Muscle layer of colon (tissue), 2 donors: ENCODE measurements at regions not wholly inside any gene's neighbourhood (a gene's known extent, or its start where the extent isn't known, plus 50 kb on each side); places are given as distances from the start of the nearest gene placed in this dataset.
"Not testable (repeated sequence)": the region's sequence is repeated elsewhere in the genome, so short reads cannot be mapped to it uniquely, and the experiment has no call there.

Experiments
- H3K27ac ChIP-seq: one replicate; pipeline ENCODE4 v1.7.0; 2013; ENCODE audit warnings: low read depth, mild to moderate bottlenecking, low read length, moderate library complexity
- H3K27me3 ChIP-seq, 2 donors: one replicate each; pipeline ENCODE4 v1.7.0; 2013; ENCODE audit warnings: low read length in 2 of 2, mild to moderate bottlenecking in 2 of 2; ENCODE audit not compliant: insufficient read depth in 2 of 2, control insufficient read depth in 1 of 2
- H3K36me3 ChIP-seq: one replicate; pipeline ENCODE4 v1.7.0; 2013; ENCODE audit warnings: mild to moderate bottlenecking, low read length; ENCODE audit not compliant: insufficient read depth
- H3K4me1 ChIP-seq: one replicate; pipeline ENCODE4 v1.7.0; 2013; ENCODE audit warnings: mild to moderate bottlenecking, low read length; ENCODE audit not compliant: insufficient read depth
- H3K4me3 ChIP-seq, 2 donors: one replicate each; pipeline ENCODE4 v1.7.0; 2013; ENCODE audit warnings: low read length in 2 of 2, low read depth in 1 of 2, mild to moderate bottlenecking in 1 of 2, moderate library complexity in 1 of 2
- H3K9ac ChIP-seq: one replicate; pipeline ENCODE4 v1.7.0; 2013; ENCODE audit warnings: low read length
- H3K9me3 ChIP-seq: one replicate; pipeline ENCODE4 v1.7.0; 2013; ENCODE audit warnings: mild to moderate bottlenecking, low read length
- donor health status: abdominal sarcoma.
- donor health status: Adenocarcinoma of cecum.

DNA sequence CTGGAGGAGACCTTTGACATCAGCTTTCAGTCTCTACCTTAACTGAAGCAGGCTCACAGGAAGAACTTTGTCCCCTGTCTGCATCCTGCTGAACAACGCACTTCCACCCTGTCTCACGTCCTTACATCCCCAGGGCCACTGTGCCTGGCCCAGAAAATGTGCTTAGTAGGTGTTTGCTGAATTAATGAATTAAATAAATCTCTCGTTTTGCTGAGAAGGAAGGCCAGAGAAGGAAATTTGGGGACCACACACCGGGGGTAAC, 54.3 kb upstream of the CREB3L1 start:
- Histone ChIP-seq H3K9me3 (no peaks in the 10 kb centered on the region), H3K27me3 (no peaks in the 10 kb centered on the region), H3K4me3 (no peak overlapping the region), H3K9ac (no peak overlapping the region), H3K36me3 (no peaks in the 10 kb centered on the region), H3K4me1 (no peaks in the 10 kb centered on the region), H3K27ac (no peak overlapping the region)

DNA sequence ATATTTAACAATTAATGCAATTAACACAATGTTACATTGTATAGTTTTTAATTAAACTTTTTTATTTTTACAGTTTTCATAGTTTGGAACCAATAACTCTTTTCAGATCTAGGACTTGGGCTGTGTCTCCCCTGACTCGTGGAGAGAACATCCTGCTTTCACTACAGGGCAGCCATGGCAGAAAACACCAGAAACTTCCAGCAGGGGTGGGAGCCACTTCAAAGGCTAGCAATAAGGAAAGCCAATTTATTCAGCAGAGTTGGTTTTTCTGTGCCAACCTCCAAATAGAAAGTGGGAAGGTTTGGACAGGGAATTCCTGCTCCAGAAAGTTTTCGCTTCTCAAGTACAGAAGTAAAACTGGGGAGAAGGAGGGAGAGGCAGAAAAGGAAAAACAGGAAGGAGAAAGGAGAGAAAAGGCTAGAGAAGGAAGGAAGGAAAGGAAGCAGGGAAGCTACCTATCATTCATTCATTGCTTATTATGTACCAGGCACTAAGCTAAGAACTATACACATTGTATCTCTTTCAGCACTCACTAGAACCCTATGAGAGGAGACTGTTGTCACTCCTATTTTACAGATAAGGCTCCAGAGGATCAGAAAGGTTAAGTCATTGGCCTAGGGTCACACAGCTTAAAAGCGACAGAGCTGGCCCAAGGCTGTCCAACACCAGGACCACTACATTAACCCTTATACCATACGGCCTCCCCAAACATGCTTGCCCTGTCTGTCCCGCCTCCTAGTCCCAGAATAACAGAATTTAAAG, 54.8 kb upstream of the CREB3L1 start:
- Histone ChIP-seq H3K27ac (no peak overlapping the region), H3K27me3 (no peaks in the 10 kb centered on the region)

DNA sequence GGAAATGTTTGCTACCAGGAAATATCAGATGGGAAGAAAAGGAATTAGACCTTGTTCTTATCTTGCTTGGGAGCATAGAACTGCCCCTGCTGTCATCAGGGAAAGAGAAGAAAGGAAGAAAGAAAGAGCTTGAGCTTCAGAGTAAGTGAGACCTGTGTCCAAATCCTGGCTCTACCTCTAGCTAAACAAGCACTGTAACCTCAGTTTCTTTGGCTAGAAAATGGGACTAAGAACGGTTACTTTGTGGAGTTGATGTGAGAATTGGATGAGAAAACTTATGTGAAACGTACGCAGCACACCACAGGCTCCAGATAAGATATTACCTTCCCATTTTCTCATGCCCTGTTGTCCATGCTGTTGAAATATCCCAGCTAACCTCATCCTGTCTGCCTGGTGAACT, 57.1 kb upstream of the CREB3L1 start:
- Histone ChIP-seq H3K4me1 (no peaks in the 10 kb centered on the region), H3K9me3 (no peaks in the 10 kb centered on the region), H3K4me3 (no peak overlapping the region), H3K36me3 (no peaks in the 10 kb centered on the region), H3K27me3 (no peaks in the 10 kb centered on the region), H3K27ac (no peak overlapping the region), H3K9ac (no peak overlapping the region)

More for the DNA sequence above, 54.8 kb upstream of the CREB3L1 start:
- Histone ChIP-seq H3K4me1 (no peaks in the 10 kb centered on the region), H3K36me3 (no peaks in the 10 kb centered on the region), H3K9ac (no peak overlapping the region), H3K4me3 (no peak overlapping the region), H3K9me3 (no peaks in the 10 kb centered on the region)

DNA sequence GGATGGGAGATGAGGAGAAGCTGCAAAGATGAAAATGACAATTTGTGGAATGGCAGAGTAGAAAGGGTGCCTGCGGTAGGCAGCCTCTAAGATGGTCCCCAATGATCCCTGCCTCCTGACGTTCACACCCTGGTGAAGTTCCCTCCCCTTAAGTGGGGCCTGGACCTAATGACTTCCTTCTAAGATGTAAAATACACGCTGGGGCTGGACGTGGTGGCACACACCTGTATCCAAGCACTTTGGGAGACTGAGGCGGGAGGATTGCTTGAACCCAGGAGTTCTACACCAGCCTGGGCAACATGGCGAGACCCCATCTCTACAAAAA, 60.7 kb upstream of the CREB3L1 start:
- H3K27me3 ChIP-seq: no peaks in the 10 kb centered on the region
- H3K9ac ChIP-seq: no peak overlapping the region
- H3K9me3 ChIP-seq: no peaks in the 10 kb centered on the region
- no peak overlapping the region for H3K27ac ChIP-seq
- no peaks in the 10 kb centered on the region for H3K4me1 ChIP-seq
- H3K36me3 ChIP-seq: no peaks in the 10 kb centered on the region
- peak overlapping the region in 1 of 2 donors; percentile 5 for H3K4me3 ChIP-seq

DNA sequence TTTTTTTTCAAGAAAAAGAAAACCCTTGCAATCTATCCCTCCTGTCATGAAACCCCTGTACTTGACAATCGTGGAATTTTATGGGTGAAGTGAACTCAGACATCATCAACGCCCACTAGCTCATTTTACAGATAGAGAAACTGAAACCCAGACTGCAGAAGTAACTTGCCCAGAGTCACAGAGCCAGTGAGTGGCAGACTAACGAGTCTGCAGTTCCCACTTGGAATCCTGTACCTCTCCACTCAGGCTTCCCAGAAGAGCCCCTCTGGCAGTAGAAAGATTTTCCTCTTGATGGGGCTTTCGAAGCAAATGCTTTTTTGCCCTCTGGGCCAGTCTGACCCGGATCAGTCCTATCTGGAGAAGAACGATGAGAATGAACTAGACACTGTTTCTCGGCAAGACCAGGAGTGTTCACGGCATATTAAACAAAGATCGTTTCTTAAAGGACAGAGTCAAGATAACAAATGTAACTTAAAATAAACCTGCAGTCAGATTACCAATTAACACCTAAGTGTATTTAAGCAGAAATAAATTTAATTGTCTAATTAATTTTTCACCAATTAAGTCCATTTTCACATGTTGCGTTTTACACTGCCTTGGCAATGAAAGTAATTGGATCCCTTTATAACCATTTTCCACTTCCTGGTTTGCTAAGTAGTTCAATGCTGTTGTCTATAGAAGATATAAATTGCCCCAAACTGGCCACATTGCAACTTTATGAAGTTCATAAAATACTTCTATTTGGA, 61.3 kb upstream of the CREB3L1 start:
- Histone ChIP-seq H3K27ac (no peak overlapping the region), H3K9ac (no peak overlapping the region), H3K4me3 (peak overlapping the region in 1 of 2 donors; percentile 5), H3K36me3 (no peaks in the 10 kb centered on the region), H3K4me1 (no peaks in the 10 kb centered on the region), H3K9me3 (no peaks in the 10 kb centered on the region), H3K27me3 (no peaks in the 10 kb centered on the region)

DNA sequence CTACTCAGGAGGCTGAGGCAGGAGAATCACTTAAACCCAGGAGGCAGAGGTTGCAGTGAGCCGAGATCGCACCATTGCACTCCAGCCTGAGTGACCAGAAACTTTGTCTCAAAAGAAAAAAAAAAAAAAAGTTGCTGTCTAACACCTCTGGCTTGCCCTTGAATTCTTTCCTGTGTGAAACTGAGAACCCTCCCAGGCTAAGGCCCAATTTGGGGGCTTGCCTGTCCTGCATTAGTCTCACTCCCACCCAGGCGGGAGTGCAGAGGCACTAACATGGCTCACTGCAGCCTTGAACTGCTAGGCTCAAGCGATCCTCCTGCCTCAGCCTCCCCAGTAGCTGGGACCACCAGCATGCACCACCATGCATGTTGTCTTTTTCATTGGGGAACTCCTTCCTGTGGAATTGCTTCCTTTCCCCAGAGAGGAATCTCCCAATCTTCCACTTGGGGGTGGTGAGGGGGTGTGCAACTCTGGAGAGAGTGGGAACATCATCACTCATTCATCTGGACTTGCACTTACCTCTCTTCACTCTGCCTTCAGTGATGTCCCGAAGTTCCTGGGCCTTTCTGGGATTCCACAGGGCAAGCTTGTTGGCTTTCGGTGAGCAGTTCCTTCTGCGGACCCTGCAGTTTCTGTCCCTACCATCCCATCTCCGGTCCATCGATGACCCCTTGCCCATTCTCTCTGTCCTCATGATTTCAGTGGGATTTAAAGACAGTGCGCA, 62.1 kb upstream of the CREB3L1 start:
- no peaks in the 10 kb centered on the region for H3K4me1 ChIP-seq
- H3K27me3 ChIP-seq: no peaks in the 10 kb centered on the region
- H3K9ac ChIP-seq: no peak overlapping the region
- H3K9me3 ChIP-seq: no peaks in the 10 kb centered on the region
- no peak overlapping the region for H3K4me3 ChIP-seq
- no peaks in the 10 kb centered on the region for H3K36me3 ChIP-seq
- no peak overlapping the region for H3K27ac ChIP-seq

DNA sequence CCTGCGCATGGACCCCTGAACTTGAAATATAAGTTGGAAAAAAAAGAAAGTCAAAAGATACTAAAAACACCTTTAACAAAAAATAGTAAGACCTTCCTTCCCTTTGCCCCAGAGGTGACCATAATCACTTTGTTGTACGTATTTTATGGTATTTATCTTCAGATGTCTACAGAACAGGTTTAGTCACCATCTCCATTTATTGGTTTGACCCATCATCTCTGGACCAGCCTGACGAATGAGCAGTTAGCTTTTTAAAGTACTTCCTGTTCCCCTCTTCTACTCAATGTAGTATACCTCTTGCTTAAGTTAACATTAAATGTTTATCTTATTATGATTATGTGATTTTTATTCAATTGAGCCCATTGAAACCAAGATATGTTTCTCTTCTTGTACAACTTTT, 64.7 kb upstream of the CREB3L1 start:
- Histone ChIP-seq H3K9ac (no peak overlapping the region), H3K36me3 (no peaks in the 10 kb centered on the region), H3K4me3 (no peak overlapping the region), H3K27me3 (no peaks in the 10 kb centered on the region), H3K9me3 (no peaks in the 10 kb centered on the region), H3K27ac (no peak overlapping the region), H3K4me1 (no peaks in the 10 kb centered on the region)

DNA sequence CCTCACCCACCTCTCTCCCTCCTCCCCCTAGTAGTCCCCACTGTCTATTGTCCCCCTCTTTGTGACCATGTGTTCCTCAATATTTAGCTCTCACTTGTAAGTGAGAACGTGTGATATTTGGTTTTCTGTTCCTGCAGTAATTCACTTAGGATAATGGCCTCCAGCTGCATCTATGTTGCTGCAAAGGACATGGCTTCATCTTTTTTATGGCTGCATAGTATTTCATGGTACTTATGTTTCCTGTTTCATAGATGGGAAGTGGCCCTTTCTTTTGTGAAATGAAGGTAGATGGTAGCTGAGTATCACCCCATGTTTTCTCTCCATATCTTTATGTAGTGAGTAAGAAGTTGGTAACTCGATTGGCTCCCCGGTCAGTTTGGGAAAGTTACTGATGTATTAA, 66.6 kb upstream of the CREB3L1 start:
- Histone ChIP-seq H3K9me3 (no peaks in the 10 kb centered on the region), H3K27me3 (no peaks in the 10 kb centered on the region), H3K27ac (no peak overlapping the region), H3K4me3 (no peak overlapping the region), H3K4me1 (no peaks in the 10 kb centered on the region), H3K36me3 (no peaks in the 10 kb centered on the region), H3K9ac (no peak overlapping the region)

DNA sequence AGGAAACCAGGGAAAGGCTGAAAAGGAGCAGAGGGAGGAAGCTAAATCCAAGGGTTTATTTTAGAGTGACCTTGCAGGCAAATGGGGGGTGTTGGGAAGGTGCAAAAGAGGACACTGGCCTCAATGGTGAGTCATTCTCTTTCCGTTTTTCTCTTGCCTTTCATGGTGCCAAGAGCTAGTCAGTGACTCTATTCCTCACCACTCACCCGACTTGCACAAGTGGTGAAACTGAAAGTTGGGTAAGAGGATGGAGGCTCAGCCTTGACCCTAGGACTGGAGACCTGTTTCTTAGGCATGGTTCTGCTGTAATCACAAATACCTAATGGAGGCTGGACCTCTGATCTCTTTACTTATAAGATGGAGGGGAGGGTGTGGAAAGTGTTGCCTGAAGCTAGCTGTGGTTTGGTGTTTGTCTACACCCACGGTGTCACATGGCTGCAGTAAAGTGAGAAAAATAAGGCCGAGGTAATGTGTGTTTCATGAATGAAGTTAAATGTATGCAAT, 67.3 kb upstream of the CREB3L1 start:
- no peak overlapping the region for H3K27ac ChIP-seq
- H3K4me3 ChIP-seq: no peak overlapping the region
- no peaks in the 10 kb centered on the region for H3K9me3 ChIP-seq
- no peaks in the 10 kb centered on the region for H3K36me3 ChIP-seq
- no peaks in the 10 kb centered on the region for H3K27me3 ChIP-seq
- no peak overlapping the region for H3K9ac ChIP-seq
- no peaks in the 10 kb centered on the region for H3K4me1 ChIP-seq

DNA sequence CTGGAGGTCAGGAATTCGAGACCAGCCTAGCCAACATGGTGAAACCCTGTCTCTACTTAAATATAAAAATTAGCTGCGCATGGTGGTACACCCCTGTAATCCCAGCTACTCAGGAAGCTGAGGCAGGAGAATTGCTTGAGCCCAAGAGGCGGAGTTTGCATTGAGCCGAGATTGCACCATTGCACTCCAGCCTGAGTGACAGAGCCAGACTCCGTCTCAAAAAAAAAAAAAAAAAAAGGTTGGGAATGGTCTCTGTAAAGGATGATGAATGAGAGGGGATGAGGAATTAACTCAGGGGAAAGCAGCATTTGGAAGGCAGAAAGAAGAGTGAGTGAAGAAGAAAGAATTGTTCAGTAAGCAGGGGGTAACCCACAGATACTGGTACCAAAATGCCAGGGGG, 67.8 kb upstream of the CREB3L1 start:
- H3K4me1 ChIP-seq, H3K9ac ChIP-seq, H3K27me3 ChIP-seq, H3K4me3 ChIP-seq, H3K9me3 ChIP-seq, H3K27ac ChIP-seq, H3K36me3 ChIP-seq: not testable (repeated sequence)

DNA sequence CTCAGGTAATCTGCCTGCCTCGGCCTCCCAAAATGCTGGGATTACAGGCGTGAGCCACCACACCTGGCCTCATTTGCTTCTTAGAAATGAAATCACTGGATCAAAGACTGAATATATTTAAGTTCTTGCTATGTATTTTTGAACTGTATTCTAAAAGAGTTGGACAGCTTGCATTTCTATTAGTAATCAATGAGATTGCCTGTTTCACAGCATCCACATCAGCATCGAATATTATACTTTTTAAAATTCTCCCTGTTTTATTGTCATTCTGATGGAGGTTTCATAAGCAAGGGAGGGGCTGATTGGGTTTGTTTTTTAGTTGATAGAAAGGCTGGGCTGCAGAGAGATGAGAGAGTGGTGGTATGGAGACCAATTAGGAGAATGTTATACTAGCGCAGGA, 68.7 kb upstream of the CREB3L1 start:
- no peaks in the 10 kb centered on the region for H3K27me3 ChIP-seq
- no peak overlapping the region for H3K27ac ChIP-seq
- H3K9me3 ChIP-seq: no peaks in the 10 kb centered on the region
- no peaks in the 10 kb centered on the region for H3K4me1 ChIP-seq
- H3K36me3 ChIP-seq: no peaks in the 10 kb centered on the region
- H3K9ac ChIP-seq: no peak overlapping the region
- H3K4me3 ChIP-seq: no peak overlapping the region
